HEK293 (cell line): ENCODE measurements at regions not wholly inside any gene's neighbourhood (a gene's known extent, or its start where the extent isn't known, plus 50 kb on each side); places are given as distances from the start of the nearest gene placed in this dataset.

ENCODE experiments used
- AEBP2 ChIP-seq: fragments of 450-650 bp; formaldehyde crosslinking; IDR thresholded peaks from 2 replicates; pipeline ENCODE4 v1.5.1; 2016; ENCODE audit warnings: missing biosample characterization, missing genetic modification characterization, borderline replicate concordance
- CTCF ChIP-seq: fragments of 450-650 bp; formaldehyde crosslinking; IDR thresholded peaks from 2 replicates; pipeline ENCODE4 v1.5.1; 2016; ENCODE audit warnings: missing biosample characterization, missing genetic modification characterization
- EGR2 ChIP-seq: fragments of 450-650 bp; formaldehyde crosslinking; IDR thresholded peaks from 2 replicates; pipeline ENCODE4 v1.5.1; 2016; ENCODE audit warnings: low read depth, missing biosample characterization, missing genetic modification characterization
- IKZF3 ChIP-seq: fragments of 450-650 bp; IDR thresholded peaks from 2 replicates; pipeline ENCODE4 v1.5.0; 2018; ENCODE audit warnings: missing biosample characterization, mild to moderate bottlenecking, missing genetic modification characterization, moderate library complexity
- KLF10 ChIP-seq: fragments of 450-650 bp; IDR thresholded peaks from 2 replicates; pipeline ENCODE4 v1.5.1; 2018; ENCODE audit warnings: missing biosample characterization, mild to moderate bottlenecking, missing genetic modification characterization
- KLF8 ChIP-seq: fragments of 450-650 bp; formaldehyde crosslinking; IDR thresholded peaks from 2 replicates; pipeline ENCODE4 v1.5.1; 2016; ENCODE audit warnings: missing biosample characterization, missing genetic modification characterization
- PRDM4 ChIP-seq: fragments of 450-650 bp; formaldehyde crosslinking; IDR thresholded peaks from 2 replicates; pipeline ENCODE4 v1.5.1; 2017; ENCODE audit warnings: missing biosample characterization, missing genetic modification characterization
- TRIM28 ChIP-seq: IDR thresholded peaks from 2 replicates; pipeline ENCODE4 v1.6.1; 2011; ENCODE audit warnings: low read length, control low read depth, borderline replicate concordance
- ZBTB21 ChIP-seq: fragments of 450-650 bp; formaldehyde crosslinking; IDR thresholded peaks from 2 replicates; pipeline ENCODE4 v1.5.1; 2017; ENCODE audit warnings: missing biosample characterization, missing genetic modification characterization
- ZBTB44 ChIP-seq: fragments of 450-650 bp; IDR thresholded peaks from 2 replicates; pipeline ENCODE4 v1.5.1; 2018; ENCODE audit warnings: missing biosample characterization, mild to moderate bottlenecking, missing genetic modification characterization
- ZBTB48 ChIP-seq: fragments of 450-650 bp; formaldehyde crosslinking; IDR thresholded peaks from 2 replicates; pipeline ENCODE4 v1.5.1; 2016; ENCODE audit warnings: missing biosample characterization, missing genetic modification characterization
- ZBTB49 ChIP-seq: fragments of 450-650 bp; formaldehyde crosslinking; IDR thresholded peaks from 2 replicates; pipeline ENCODE4 v1.5.1; 2016; ENCODE audit warnings: missing biosample characterization, missing genetic modification characterization, low read depth
- ZFHX2 ChIP-seq: fragments of 450-650 bp; formaldehyde crosslinking; conservative IDR thresholded peaks from 2 replicates; pipeline ENCODE4 v1.5.1; 2016; ENCODE audit warnings: missing biosample characterization, missing genetic modification characterization
- ZNF169 ChIP-seq: fragments of 450-650 bp; formaldehyde crosslinking; IDR thresholded peaks from 2 replicates; pipeline ENCODE4 v1.5.1; 2016; ENCODE audit warnings: missing biosample characterization, missing genetic modification characterization
- ZNF202 ChIP-seq: fragments of 450-650 bp; formaldehyde crosslinking; IDR thresholded peaks from 2 replicates; pipeline ENCODE4 v1.5.1; 2016; ENCODE audit warnings: missing biosample characterization, missing genetic modification characterization, borderline replicate concordance
- ZNF221 ChIP-seq: fragments of 450-650 bp; formaldehyde crosslinking; IDR thresholded peaks from 2 replicates; pipeline ENCODE4 v1.5.1; 2017; ENCODE audit warnings: missing biosample characterization, missing genetic modification characterization, borderline replicate concordance
- ZNF280C ChIP-seq: fragments of 450-650 bp; formaldehyde crosslinking; IDR thresholded peaks from 2 replicates; pipeline ENCODE4 v1.5.1; 2016; ENCODE audit warnings: missing biosample characterization, missing genetic modification characterization
- ZNF350 ChIP-seq: fragments of 450-650 bp; formaldehyde crosslinking; IDR thresholded peaks from 2 replicates; pipeline ENCODE4 v1.5.0; 2017; ENCODE audit warnings: missing biosample characterization, mild to moderate bottlenecking, missing genetic modification characterization
- ZNF354C ChIP-seq: fragments of 450-650 bp; formaldehyde crosslinking; IDR thresholded peaks from 2 replicates; pipeline ENCODE4 v1.5.1; 2016; ENCODE audit warnings: missing biosample characterization, missing genetic modification characterization, low read depth, borderline replicate concordance
- ZNF366 ChIP-seq: fragments of 450-650 bp; formaldehyde crosslinking; conservative IDR thresholded peaks from 2 replicates; pipeline ENCODE4 v1.5.1; 2016; ENCODE audit warnings: missing biosample characterization, missing genetic modification characterization
- ZNF416 ChIP-seq: fragments of 450-650 bp; formaldehyde crosslinking; IDR thresholded peaks from 2 replicates; pipeline ENCODE4 v1.5.1; 2016; ENCODE audit warnings: missing biosample characterization, missing genetic modification characterization
- ZNF571 ChIP-seq: fragments of 450-650 bp; formaldehyde crosslinking; IDR thresholded peaks from 2 replicates; pipeline ENCODE4 v1.5.0; 2017; ENCODE audit warnings: missing biosample characterization, missing genetic modification characterization
- ZNF610 ChIP-seq: fragments of 450-650 bp; formaldehyde crosslinking; IDR thresholded peaks from 2 replicates; pipeline ENCODE4 v1.5.1; 2016; ENCODE audit warnings: missing biosample characterization, missing genetic modification characterization, borderline replicate concordance
- ZNF658 ChIP-seq: fragments of 450-650 bp; formaldehyde crosslinking; IDR thresholded peaks from 2 replicates; pipeline ENCODE4; 2016; ENCODE audit warnings: missing biosample characterization, missing genetic modification characterization
- ZNF701 ChIP-seq: fragments of 450-650 bp; formaldehyde crosslinking; IDR thresholded peaks from 2 replicates; pipeline ENCODE4 v1.5.1; 2016; ENCODE audit warnings: missing biosample characterization, missing genetic modification characterization
- ZSCAN23 ChIP-seq: fragments of 450-650 bp; formaldehyde crosslinking; IDR thresholded peaks from 2 replicates; pipeline ENCODE4 v1.5.1; 2016; ENCODE audit warnings: missing biosample characterization, missing genetic modification characterization
- ZSCAN4 ChIP-seq: fragments of 450-650 bp; formaldehyde crosslinking; IDR thresholded peaks from 2 replicates; pipeline ENCODE4 v1.5.1; 2017; ENCODE audit warnings: missing biosample characterization, missing genetic modification characterization

- TF ChIP-seq ZNF280C (tag by site-specific recombination): no peak
- TF ChIP-seq ZNF701 (tag by site-specific recombination): no peak
- 0 out of 2 replicates have a peak, but pooled peaks have one; percentile 28 for TF ChIP-seq PRDM4
- peak; percentile 75; the same call in 1 of the 2 replicates for TF ChIP-seq ZNF350 (tag by site-specific recombination)
- TF ChIP-seq ZBTB21 (tag by site-specific recombination): no peak
- 0 out of 2 replicates have a peak, but pooled peaks have one; percentile 24 for TF ChIP-seq ZNF610 (tag by site-specific recombination)
- TF ChIP-seq ZBTB48: no peak
- TF ChIP-seq ZNF571 (tag by site-specific recombination): no peak
- TF ChIP-seq ZNF354C (tag by site-specific recombination): no peak
- no peak for TF ChIP-seq ZNF169 (tag by site-specific recombination)
- no peak for TF ChIP-seq AEBP2 (tag by site-specific recombination)
- 0 out of 2 replicates have a peak, but pooled peaks have one; percentile 21 for TF ChIP-seq CTCF
- no peak for TF ChIP-seq IKZF3 (tag by site-specific recombination)
- no peak for TF ChIP-seq EGR2 (tag by site-specific recombination)
- TF ChIP-seq ZNF658: no peak
- no peak for TF ChIP-seq ZBTB44
- no peak for TF ChIP-seq ZNF221 (tag by site-specific recombination)
- TF ChIP-seq ZBTB49 (tag by site-specific recombination): no peak
- TF ChIP-seq ZNF202 (tag by site-specific recombination): no peak
- peak; percentile 81 for TF ChIP-seq ZSCAN4
- peak; percentile 77 for TF ChIP-seq ZNF366 (tag by site-specific recombination)
- TF ChIP-seq TRIM28: no peak; the same call in 1 of the 2 replicates
- no peak for TF ChIP-seq ZNF416
- peak; percentile 89 for TF ChIP-seq KLF10 (tag by site-specific recombination)
- TF ChIP-seq ZFHX2: peak; percentile 37
- no peak for TF ChIP-seq ZSCAN23
- no peak for TF ChIP-seq KLF8 (tag by site-specific recombination)
These were observed 67.2 kb upstream of the IFNE start (continued) for GRCh38 chr9:21549251-21549765.
